H9 (cell line): ENCODE measurements at regions not wholly inside any gene's neighbourhood (a gene's known extent, or its start where the extent isn't known, plus 50 kb on each side); places are given as distances from the start of the nearest gene placed in this dataset.

ENCODE experiments used
- DNase-seq: peaks from one replicate; pipeline ENCODE4 v3.0.0-alpha.2; 2017
- H2AFZ ChIP-seq: one replicate; pipeline ENCODE4 v1.6.1; 2013; ENCODE audit warnings: mild to moderate bottlenecking, low read length, control low read depth, moderate library complexity
- H2AK5ac ChIP-seq: 2 replicates; pipeline ENCODE4 v1.6.1; 2013; ENCODE audit warnings: low read length, control low read depth, mixed read lengths; ENCODE audit not compliant: insufficient read length
- H2BK120ac ChIP-seq: one replicate; pipeline ENCODE4 v1.6.1; 2013; ENCODE audit warnings: low read depth, mild to moderate bottlenecking, low read length, control low read depth, inconsistent platforms; ENCODE audit not compliant: poor library complexity, severe bottlenecking
- H2BK12ac ChIP-seq: 2 replicates; pipeline ENCODE4 v1.6.1; 2013; ENCODE audit warnings: low read length, control low read depth, mixed read lengths, low read depth; ENCODE audit not compliant: insufficient read length
- H2BK15ac ChIP-seq: 2 replicates; pipeline ENCODE4 v1.6.1; 2013; ENCODE audit warnings: low read depth, low read length, control low read depth
- H2BK20ac ChIP-seq: one replicate; pipeline ENCODE4 v1.6.1; 2013; ENCODE audit warnings: low read depth, mild to moderate bottlenecking, low read length, control low read depth, inconsistent platforms; ENCODE audit not compliant: poor library complexity, severe bottlenecking
- H2BK5ac ChIP-seq: 2 replicates; pipeline ENCODE4 v1.6.1; 2013; ENCODE audit warnings: low read length, control low read depth, mixed read lengths; ENCODE audit not compliant: insufficient read length
- H3K14ac ChIP-seq: 2 replicates; pipeline ENCODE4 v1.6.1; 2013; ENCODE audit warnings: low read length, control low read depth; ENCODE audit not compliant: insufficient read depth
- H3K18ac ChIP-seq: 2 replicates; pipeline ENCODE4 v1.6.1; 2013; ENCODE audit warnings: low read depth, mild to moderate bottlenecking, mixed read lengths, low read length, control low read depth; ENCODE audit not compliant: insufficient read length
- H3K23ac ChIP-seq: 2 replicates; pipeline ENCODE4 v1.6.1; 2013; ENCODE audit warnings: low read length, control low read depth, mixed read lengths, low read depth; ENCODE audit not compliant: insufficient read length
- H3K23me2 ChIP-seq: 2 replicates; pipeline ENCODE4 v1.6.1; 2013; ENCODE audit warnings: low read depth, mild to moderate bottlenecking, mixed read lengths, low read length, control low read depth; ENCODE audit not compliant: insufficient read length, poor library complexity, severe bottlenecking
- H3K27ac ChIP-seq: 2 replicates; pipeline ENCODE4 v1.5.1; 2013; ENCODE audit warnings: low read length, control low read depth, mixed read lengths, low read depth; ENCODE audit not compliant: insufficient read length
- H3K27me3 ChIP-seq: 2 replicates; pipeline ENCODE4 v1.6.1; 2013; ENCODE audit warnings: low read length, control low read depth, inconsistent platforms; ENCODE audit not compliant: insufficient read depth
- H3K4ac ChIP-seq: 2 replicates; pipeline ENCODE4 v1.6.1; 2013; ENCODE audit warnings: low read depth, mild to moderate bottlenecking, control low read depth, inconsistent platforms, low read length, moderate library complexity
- H3K4me1 ChIP-seq: 2 replicates; pipeline ENCODE4 v1.6.1; 2013; ENCODE audit warnings: low read length, control low read depth, inconsistent platforms; ENCODE audit not compliant: insufficient read depth
- H3K4me2 ChIP-seq: 2 replicates; pipeline ENCODE4 v1.6.1; 2013; ENCODE audit warnings: low read length, control low read depth, mixed read lengths; ENCODE audit not compliant: insufficient read length, insufficient read depth
- H3K56ac ChIP-seq: 2 replicates; pipeline ENCODE4 v1.6.1; 2013; ENCODE audit warnings: low read depth, mild to moderate bottlenecking, mixed read lengths, low read length, control low read depth; ENCODE audit not compliant: insufficient read length
- H3K79me1 ChIP-seq: 2 replicates; pipeline ENCODE4 v1.6.1; 2013; ENCODE audit warnings: low read depth, mild to moderate bottlenecking, moderate library complexity, low read length, control low read depth, inconsistent platforms; ENCODE audit not compliant: insufficient read depth, poor library complexity, severe bottlenecking
- H3K79me2 ChIP-seq: 2 replicates; pipeline ENCODE4 v1.6.1; 2013; ENCODE audit warnings: low read length, control low read depth, inconsistent platforms; ENCODE audit not compliant: insufficient read depth
- H3K9ac ChIP-seq: 2 replicates; pipeline ENCODE4 v1.6.1; 2013; ENCODE audit warnings: low read length, control low read depth, mixed read lengths; ENCODE audit not compliant: insufficient read length; ENCODE audit errors: extremely low read depth
- H3K9me3 ChIP-seq: one replicate; pipeline ENCODE4 v1.6.1; 2013; ENCODE audit warnings: low read depth, low read length, inconsistent platforms; ENCODE audit not compliant: control insufficient read depth
- H3T11ph ChIP-seq: one replicate; pipeline ENCODE4 v1.6.1; 2013; ENCODE audit warnings: mild to moderate bottlenecking, low read length, control low read depth, inconsistent platforms
- H4K20me1 ChIP-seq: one replicate; pipeline ENCODE4 v1.6.1; 2013; ENCODE audit not compliant: control insufficient read depth, insufficient read length, insufficient read depth
- H4K5ac ChIP-seq: 2 replicates; pipeline ENCODE4 v1.6.1; 2013; ENCODE audit warnings: low read depth, mild to moderate bottlenecking, mixed read lengths, low read length, control low read depth; ENCODE audit not compliant: insufficient read length
- H4K8ac ChIP-seq: replicated peaks from 2 replicates; pipeline ENCODE4 v1.6.1; 2013; ENCODE audit warnings: low read length, control low read depth, mixed read lengths, low read depth; ENCODE audit not compliant: insufficient read length
- H4K91ac ChIP-seq: 2 replicates; pipeline ENCODE4 v1.6.1; 2013; ENCODE audit warnings: low read depth, mild to moderate bottlenecking, moderate library complexity, mixed read lengths, low read length, control low read depth; ENCODE audit not compliant: insufficient read length
- H3K27ac Mint-ChIP-seq, 3 experiments: 2 replicates in 2 of 3; 3 replicates in 1 of 3; pipeline ENCODE4 v1.8.0; 2020 to 2021; ENCODE audit warnings: mixed read lengths in 3 of 3, mild to moderate bottlenecking in 1 of 3, moderate library complexity in 1 of 3
- H3K27me3 Mint-ChIP-seq: 2 replicates; pipeline ENCODE4 v1.8.0; 2021; ENCODE audit warnings: low read depth, mild to moderate bottlenecking, moderate library complexity, mixed read lengths
- H3K36me3 Mint-ChIP-seq, 3 experiments: 2 replicates in 2 of 3; 3 replicates in 1 of 3; pipeline ENCODE4 v1.8.0; 2020 to 2021; ENCODE audit warnings: low read depth in 3 of 3, mixed read lengths in 3 of 3; ENCODE audit not compliant: insufficient read depth in 1 of 3
- H3K4me1 Mint-ChIP-seq, 2 experiments: 2 replicates each; pipeline ENCODE4 v1.8.0; 2020; ENCODE audit warnings: mixed read lengths in 2 of 2
- H3K4me3 Mint-ChIP-seq, 2 experiments: 2 replicates in 1 of 2; 3 replicates in 1 of 2; pipeline ENCODE4 v1.8.0; 2020 to 2021; ENCODE audit warnings: mild to moderate bottlenecking in 2 of 2, mixed read lengths in 2 of 2, moderate library complexity in 1 of 2
- H3K9me3 Mint-ChIP-seq, 2 experiments: 2 replicates in 1 of 2; 3 replicates in 1 of 2; pipeline ENCODE4 v1.8.0; 2020; ENCODE audit warnings: mild to moderate bottlenecking in 2 of 2, mixed read lengths in 2 of 2, moderate library complexity in 1 of 2
- WGBS: extraction: QIAGEN DNeasy Blood & Tissue Kit; methylation state at CpG from one replicate; pipeline ENCODE4 v1.1.7; 2013; ENCODE audit warnings: missing lambda C conversion rate, low lambda C conversion rate, mixed read lengths; ENCODE audit not compliant: insufficient read length; ENCODE audit errors: extremely low coverage; 5-methylcytosine and 5-hydroxymethylcytosine counted together
- TF ChIP-seq, protein P1 (sequence below): fragments of 200-600 bp; sonication (generic); conservative IDR thresholded peaks from 3 replicates; pipeline ENCODE4 v1.8.0; 2021; ENCODE audit warnings: antibody characterized with exemption, mild to moderate bottlenecking

GRCh38 chr5:54703565-54704255 is 186.2 kb downstream of the SNX18 start:
- Mint-ChIP-seq H3K27me3 (peaks cover 23% of the 10 kb centered on the region), H3K4me1 (peaks cover 10 to 11% of the 10 kb centered on the region in 2 experiments), H3K27ac (peak overlapping the region in 1 of 3 experiments; percentile 24; a peak in 1 of 7 replicates), H3K4me3 (no peak overlapping the region; a peak in 1 of 5 replicates), H3K9me3 (no peaks in the 10 kb centered on the region), H3K36me3 (no peaks in the 10 kb centered on the region)
- Histone ChIP-seq H3K18ac (no peak overlapping the region), H2BK12ac (no peak overlapping the region), H3K4ac (no peak overlapping the region), H2BK15ac (no peak overlapping the region), H2BK120ac (no peak overlapping the region), H3T11ph (no peak overlapping the region), H3K14ac (no peak overlapping the region), H3K4me1 (no peaks in the 10 kb centered on the region; the same call in none of the 2 replicates), H3K27ac (no peak overlapping the region), H4K20me1 (no peaks in the 10 kb centered on the region), H3K23ac (no peak overlapping the region), H4K8ac (no peak overlapping the region), H2AFZ (no peak overlapping the region), H2BK20ac (no peak overlapping the region), H3K9ac (no peak overlapping the region), H3K56ac (no peak overlapping the region), H3K79me1 (no peaks in the 10 kb centered on the region), H3K27me3 (no peaks in the 10 kb centered on the region), H3K79me2 (no peaks in the 10 kb centered on the region), H4K5ac (no peak overlapping the region), H3K4me2 (no peak overlapping the region), H3K23me2 (no peaks in the 10 kb centered on the region), H2BK5ac (no peak overlapping the region), H3K9me3 (no peaks in the 10 kb centered on the region), H2AK5ac (no peak overlapping the region), H4K91ac (no peak overlapping the region)
- DNase-seq = no peak
- no CpG with 5 or more reads among the region's 10 CpGs for WGBS
- TF ChIP-seq, protein P1, sequence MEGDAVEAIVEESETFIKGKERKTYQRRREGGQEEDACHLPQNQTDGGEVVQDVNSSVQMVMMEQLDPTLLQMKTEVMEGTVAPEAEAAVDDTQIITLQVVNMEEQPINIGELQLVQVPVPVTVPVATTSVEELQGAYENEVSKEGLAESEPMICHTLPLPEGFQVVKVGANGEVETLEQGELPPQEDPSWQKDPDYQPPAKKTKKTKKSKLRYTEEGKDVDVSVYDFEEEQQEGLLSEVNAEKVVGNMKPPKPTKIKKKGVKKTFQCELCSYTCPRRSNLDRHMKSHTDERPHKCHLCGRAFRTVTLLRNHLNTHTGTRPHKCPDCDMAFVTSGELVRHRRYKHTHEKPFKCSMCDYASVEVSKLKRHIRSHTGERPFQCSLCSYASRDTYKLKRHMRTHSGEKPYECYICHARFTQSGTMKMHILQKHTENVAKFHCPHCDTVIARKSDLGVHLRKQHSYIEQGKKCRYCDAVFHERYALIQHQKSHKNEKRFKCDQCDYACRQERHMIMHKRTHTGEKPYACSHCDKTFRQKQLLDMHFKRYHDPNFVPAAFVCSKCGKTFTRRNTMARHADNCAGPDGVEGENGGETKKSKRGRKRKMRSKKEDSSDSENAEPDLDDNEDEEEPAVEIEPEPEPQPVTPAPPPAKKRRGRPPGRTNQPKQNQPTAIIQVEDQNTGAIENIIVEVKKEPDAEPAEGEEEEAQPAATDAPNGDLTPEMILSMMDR = no peak
